Stomach (tissue), 4 donors: ENCODE measurements at regions not wholly inside any gene's neighbourhood (a gene's known extent, or its start where the extent isn't known, plus 50 kb on each side); places are given as distances from the start of the nearest gene placed in this dataset.

Source experiments
- EP300 ChIP-seq: sonication (generic); formaldehyde crosslinking; IDR thresholded peaks from one replicate; pipeline ENCODE4 v1.6.1; 2017; ENCODE audit warnings: antibody characterized with exemption
- POLR2A ChIP-seq, 4 donors: fragments of 450-650 bp; IDR thresholded peaks; one replicate each; pipeline ENCODE4 v1.6.1; 2016; ENCODE audit warnings: antibody characterized with exemption in 4 of 4, control low read depth in 2 of 4, mild to moderate bottlenecking in 1 of 4, moderate library complexity in 1 of 4
- POLR2AphosphoS5 ChIP-seq, 3 donors: sonication (generic); formaldehyde crosslinking; IDR thresholded peaks; one replicate each; pipeline ENCODE4 v1.6.1; 2016; ENCODE audit warnings: antibody characterized with exemption in 3 of 3
- TF ChIP-seq, protein P1 (sequence below), 7 experiments: fragments of 450-650 bp in 4 of 7; fragments of 200-600 bp in 3 of 7; sonication (generic) in 3 of 7; IDR thresholded peaks; one replicate each; pipeline ENCODE4 v1.5.1; 2016 to 2019; ENCODE audit warnings: antibody characterized with exemption in 7 of 7, control low read depth in 2 of 7, mild to moderate bottlenecking in 1 of 7

DNA sequence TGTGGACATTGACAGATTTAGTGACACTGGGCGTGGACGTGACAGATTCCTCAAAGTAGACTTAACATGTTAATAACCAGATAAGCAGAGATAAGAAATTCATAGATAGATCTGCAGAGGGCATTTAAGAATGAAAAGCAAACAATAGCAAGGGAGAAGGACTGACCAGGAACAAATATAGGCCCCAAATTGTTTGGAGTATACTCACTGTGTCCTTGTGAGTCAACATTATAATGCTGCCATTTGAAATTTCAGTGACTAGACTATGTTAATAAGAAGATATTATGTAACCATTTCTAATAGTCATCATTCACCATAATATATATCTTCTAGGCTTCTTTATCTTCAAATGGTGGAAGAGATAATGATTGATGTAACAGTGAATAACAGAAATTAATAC is 78.1 kb upstream of the SLC38A11 start:
- TF ChIP-seq, protein P1, sequence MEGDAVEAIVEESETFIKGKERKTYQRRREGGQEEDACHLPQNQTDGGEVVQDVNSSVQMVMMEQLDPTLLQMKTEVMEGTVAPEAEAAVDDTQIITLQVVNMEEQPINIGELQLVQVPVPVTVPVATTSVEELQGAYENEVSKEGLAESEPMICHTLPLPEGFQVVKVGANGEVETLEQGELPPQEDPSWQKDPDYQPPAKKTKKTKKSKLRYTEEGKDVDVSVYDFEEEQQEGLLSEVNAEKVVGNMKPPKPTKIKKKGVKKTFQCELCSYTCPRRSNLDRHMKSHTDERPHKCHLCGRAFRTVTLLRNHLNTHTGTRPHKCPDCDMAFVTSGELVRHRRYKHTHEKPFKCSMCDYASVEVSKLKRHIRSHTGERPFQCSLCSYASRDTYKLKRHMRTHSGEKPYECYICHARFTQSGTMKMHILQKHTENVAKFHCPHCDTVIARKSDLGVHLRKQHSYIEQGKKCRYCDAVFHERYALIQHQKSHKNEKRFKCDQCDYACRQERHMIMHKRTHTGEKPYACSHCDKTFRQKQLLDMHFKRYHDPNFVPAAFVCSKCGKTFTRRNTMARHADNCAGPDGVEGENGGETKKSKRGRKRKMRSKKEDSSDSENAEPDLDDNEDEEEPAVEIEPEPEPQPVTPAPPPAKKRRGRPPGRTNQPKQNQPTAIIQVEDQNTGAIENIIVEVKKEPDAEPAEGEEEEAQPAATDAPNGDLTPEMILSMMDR (IDR thresholded peaks at IDR 0.05) = no peak
- no peak for TF ChIP-seq POLR2A (IDR thresholded peaks at IDR 0.05)
- TF ChIP-seq POLR2AphosphoS5 (IDR thresholded peaks at IDR 0.05) = no peak
- no peak for TF ChIP-seq EP300
